ENCODE measurements at regions not wholly inside any gene's neighbourhood (a gene's known extent, or its start where the extent isn't known, plus 50 kb on each side); places are given as distances from the start of the nearest gene placed in this dataset.

DNA sequence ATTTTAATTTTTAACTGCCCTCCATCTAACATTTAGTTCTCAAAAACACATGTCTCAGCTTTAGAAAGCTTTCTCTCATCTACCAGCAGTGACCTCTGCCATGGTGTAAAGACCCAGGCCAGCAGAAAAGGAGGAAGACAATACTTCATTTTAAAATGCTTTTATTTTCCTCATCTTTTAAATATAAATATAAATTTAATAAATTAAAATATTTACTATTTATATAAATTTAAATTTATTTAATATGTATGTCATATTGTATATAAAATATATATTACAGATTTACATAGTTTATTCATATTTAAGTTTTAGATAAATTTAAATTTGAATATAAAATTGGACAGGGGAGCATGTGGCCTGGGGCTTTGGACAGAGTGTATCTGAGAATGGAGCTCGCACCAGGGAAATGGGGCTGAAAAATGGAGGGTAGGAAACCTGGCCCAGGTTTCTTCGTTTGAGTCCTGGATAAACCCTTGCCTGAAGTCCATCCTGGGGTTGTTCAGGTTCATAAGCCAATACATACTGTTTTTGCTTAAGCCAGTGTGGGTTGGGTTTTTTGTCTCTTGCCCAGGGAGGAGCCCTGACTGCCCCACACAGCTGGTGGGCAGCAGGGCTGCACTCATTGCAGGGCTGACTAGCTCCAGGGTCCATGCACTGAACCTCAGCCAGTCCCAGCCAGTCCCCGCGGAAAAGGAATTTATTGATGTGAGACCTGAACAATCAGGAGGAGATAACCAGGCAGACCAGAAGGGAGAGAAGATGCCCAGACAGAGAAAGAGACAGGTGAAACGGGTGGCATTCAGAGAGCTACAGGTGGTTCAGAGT is 77.3 kb upstream of the LAPTM4A start:
- TF ChIP-seq, protein P1, sequence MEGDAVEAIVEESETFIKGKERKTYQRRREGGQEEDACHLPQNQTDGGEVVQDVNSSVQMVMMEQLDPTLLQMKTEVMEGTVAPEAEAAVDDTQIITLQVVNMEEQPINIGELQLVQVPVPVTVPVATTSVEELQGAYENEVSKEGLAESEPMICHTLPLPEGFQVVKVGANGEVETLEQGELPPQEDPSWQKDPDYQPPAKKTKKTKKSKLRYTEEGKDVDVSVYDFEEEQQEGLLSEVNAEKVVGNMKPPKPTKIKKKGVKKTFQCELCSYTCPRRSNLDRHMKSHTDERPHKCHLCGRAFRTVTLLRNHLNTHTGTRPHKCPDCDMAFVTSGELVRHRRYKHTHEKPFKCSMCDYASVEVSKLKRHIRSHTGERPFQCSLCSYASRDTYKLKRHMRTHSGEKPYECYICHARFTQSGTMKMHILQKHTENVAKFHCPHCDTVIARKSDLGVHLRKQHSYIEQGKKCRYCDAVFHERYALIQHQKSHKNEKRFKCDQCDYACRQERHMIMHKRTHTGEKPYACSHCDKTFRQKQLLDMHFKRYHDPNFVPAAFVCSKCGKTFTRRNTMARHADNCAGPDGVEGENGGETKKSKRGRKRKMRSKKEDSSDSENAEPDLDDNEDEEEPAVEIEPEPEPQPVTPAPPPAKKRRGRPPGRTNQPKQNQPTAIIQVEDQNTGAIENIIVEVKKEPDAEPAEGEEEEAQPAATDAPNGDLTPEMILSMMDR (IDR thresholded peaks at IDR 0.05): no peak
- no peak for TF ChIP-seq POLR2AphosphoS5 (IDR thresholded peaks at IDR 0.05; ENCODE audit: low read depth, low read length)
- TF ChIP-seq, protein P2, sequence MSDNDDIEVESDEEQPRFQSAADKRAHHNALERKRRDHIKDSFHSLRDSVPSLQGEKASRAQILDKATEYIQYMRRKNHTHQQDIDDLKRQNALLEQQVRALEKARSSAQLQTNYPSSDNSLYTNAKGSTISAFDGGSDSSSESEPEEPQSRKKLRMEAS (IDR thresholded peaks at IDR 0.05; ENCODE audit: low read depth): no peak
- no peak for TF ChIP-seq RCOR1 (IDR thresholded peaks at IDR 0.05; ENCODE audit: low read length)
- TF ChIP-seq, protein P3, sequence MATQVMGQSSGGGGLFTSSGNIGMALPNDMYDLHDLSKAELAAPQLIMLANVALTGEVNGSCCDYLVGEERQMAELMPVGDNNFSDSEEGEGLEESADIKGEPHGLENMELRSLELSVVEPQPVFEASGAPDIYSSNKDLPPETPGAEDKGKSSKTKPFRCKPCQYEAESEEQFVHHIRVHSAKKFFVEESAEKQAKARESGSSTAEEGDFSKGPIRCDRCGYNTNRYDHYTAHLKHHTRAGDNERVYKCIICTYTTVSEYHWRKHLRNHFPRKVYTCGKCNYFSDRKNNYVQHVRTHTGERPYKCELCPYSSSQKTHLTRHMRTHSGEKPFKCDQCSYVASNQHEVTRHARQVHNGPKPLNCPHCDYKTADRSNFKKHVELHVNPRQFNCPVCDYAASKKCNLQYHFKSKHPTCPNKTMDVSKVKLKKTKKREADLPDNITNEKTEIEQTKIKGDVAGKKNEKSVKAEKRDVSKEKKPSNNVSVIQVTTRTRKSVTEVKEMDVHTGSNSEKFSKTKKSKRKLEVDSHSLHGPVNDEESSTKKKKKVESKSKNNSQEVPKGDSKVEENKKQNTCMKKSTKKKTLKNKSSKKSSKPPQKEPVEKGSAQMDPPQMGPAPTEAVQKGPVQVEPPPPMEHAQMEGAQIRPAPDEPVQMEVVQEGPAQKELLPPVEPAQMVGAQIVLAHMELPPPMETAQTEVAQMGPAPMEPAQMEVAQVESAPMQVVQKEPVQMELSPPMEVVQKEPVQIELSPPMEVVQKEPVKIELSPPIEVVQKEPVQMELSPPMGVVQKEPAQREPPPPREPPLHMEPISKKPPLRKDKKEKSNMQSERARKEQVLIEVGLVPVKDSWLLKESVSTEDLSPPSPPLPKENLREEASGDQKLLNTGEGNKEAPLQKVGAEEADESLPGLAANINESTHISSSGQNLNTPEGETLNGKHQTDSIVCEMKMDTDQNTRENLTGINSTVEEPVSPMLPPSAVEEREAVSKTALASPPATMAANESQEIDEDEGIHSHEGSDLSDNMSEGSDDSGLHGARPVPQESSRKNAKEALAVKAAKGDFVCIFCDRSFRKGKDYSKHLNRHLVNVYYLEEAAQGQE (IDR thresholded peaks at IDR 0.05; ENCODE audit: low read depth, low read length): no peak
- no peak for TF ChIP-seq EZH2phosphoT487 (IDR thresholded peaks at IDR 0.05; ENCODE audit: borderline replicate concordance, low read depth)
- no peak for TF ChIP-seq JUND (IDR thresholded peaks at IDR 0.05)
- no peak for TF ChIP-seq TAF1 (IDR thresholded peaks at IDR 0.05; ENCODE audit: borderline replicate concordance, low read depth, low read length)
- TF ChIP-seq FOSL2 (IDR thresholded peaks at IDR 0.05; ENCODE audit: borderline replicate concordance, low read depth): no peak
- TF ChIP-seq NRF1 (IDR thresholded peaks at IDR 0.05; ENCODE audit: low read depth, low read length): no peak
- no peak for TF ChIP-seq RXRA (IDR thresholded peaks at IDR 0.05; ENCODE audit: borderline replicate concordance, low read depth)
- no peak for TF ChIP-seq MXI1 (IDR thresholded peaks at IDR 0.05; ENCODE audit: low read depth, low read length)

Data from SK-N-SH (cell line).